Adrenal gland (tissue), 5 donors: ENCODE measurements at regions not wholly inside any gene's neighbourhood (a gene's known extent, or its start where the extent isn't known, plus 50 kb on each side); places are given as distances from the start of the nearest gene placed in this dataset.

ENCODE experiments used
- CTCF ChIP-seq, 6 experiments: fragments of 450-650 bp in 4 of 6; fragments of 200-600 bp in 2 of 6; sonication (generic) in 1 of 6; IDR thresholded peaks; 1 replicate in 5 of 6; 2 replicates in 1 of 6; pipeline versions ENCODE4 v1.5.1 to v1.8.0; 2016 to 2021; ENCODE audit warnings: antibody characterized with exemption in 6 of 6, mild to moderate bottlenecking in 2 of 6, moderate library complexity in 1 of 6
- POLR2A ChIP-seq, 2 donors: fragments of 450-650 bp; IDR thresholded peaks; one replicate each; pipeline ENCODE4 v1.6.1; 2017; ENCODE audit warnings: antibody characterized with exemption in 2 of 2, mild to moderate bottlenecking in 2 of 2, moderate library complexity in 1 of 2
- donor health status: DM: no; HTN: no; CAD: no.

GRCh38 chr2:59568461-59568860 lies 985.0 kb downstream of the BCL11A start:
- no peak for TF ChIP-seq CTCF (IDR thresholded peaks at IDR 0.05)
- TF ChIP-seq POLR2A (IDR thresholded peaks at IDR 0.05): no peak
